SK-N-SH (cell line): ENCODE measurements at regions not wholly inside any gene's neighbourhood (a gene's known extent, or its start where the extent isn't known, plus 50 kb on each side); places are given as distances from the start of the nearest gene placed in this dataset.

Experiments
- CTCF ChIA-PET: fragments of 300-600, 350-600 bp; formaldehyde crosslinking; extraction: SDS; loops from one replicate; lab custom pipeline; 2021; lab: Yijun Ruan, JAX
- POLR2A ChIA-PET: fragments of 350-600 bp; sonication (Branson Sonifier 250); formaldehyde crosslinking; extraction: SDS; loops from one replicate; lab custom pipeline; 2020; ENCODE audit warnings: antibody characterized with exemption, inconsistent platforms; lab: Yijun Ruan, JAX
- DNase-seq: peaks from one replicate; pipeline ENCODE4 v3.0.0; 2012
- H2AFZ ChIP-seq: fragments of 200-600 bp; sonication (generic); 2 replicates; pipeline ENCODE4 v1.8.1; 2016; ENCODE audit warnings: antibody characterized with exemption, mild to moderate bottlenecking, low read depth
- H3F3A ChIP-seq: fragments of 200-600 bp; sonication (generic); replicated peaks from 2 replicates; pipeline ENCODE3; 2016; ENCODE audit warnings: antibody characterized with exemption, mild to moderate bottlenecking; ENCODE audit not compliant: insufficient read depth
- H3K27ac ChIP-seq, 2 experiments: fragments of 200-500 bp in 1 of 2; fragments of 200-600 bp in 1 of 2; sonication (Bioruptor generic) in 1 of 2; sonication (generic), shearing (Covaris generic) in 1 of 2; 2 replicates each; pipeline versions ENCODE4 v1.5.1 to v1.6.1; 2014 to 2016; ENCODE audit warnings: low read depth in 2 of 2, inconsistent platforms in 1 of 2, low read length in 1 of 2, mild to moderate bottlenecking in 1 of 2, mixed read lengths in 1 of 2
- H3K27me3 ChIP-seq: fragments of 200-600 bp; sonication (generic), shearing (Covaris generic); 2 replicates; pipeline ENCODE4 v1.6.1; 2016; ENCODE audit warnings: mixed run types; ENCODE audit not compliant: insufficient read depth
- H3K36me3 ChIP-seq, 2 experiments: fragments of 200-500 bp in 1 of 2; fragments of 200-600 bp in 1 of 2; sonication (Bioruptor generic) in 1 of 2; sonication (generic) in 1 of 2; replicated peaks in 1 of 2; 2 replicates each; pipeline versions ENCODE3 to v1.5.1; 2014 to 2016; ENCODE audit warnings: low read length in 1 of 2, mild to moderate bottlenecking in 1 of 2; ENCODE audit not compliant: insufficient read depth in 2 of 2, control insufficient read depth in 1 of 2
- H3K4me1 ChIP-seq, 2 experiments: fragments of 200-500 bp in 1 of 2; fragments of 200-600 bp in 1 of 2; sonication (Bioruptor generic) in 1 of 2; sonication (generic), shearing (Covaris generic) in 1 of 2; 2 replicates each; pipeline versions ENCODE4 v1.5.1 to v1.6.1; 2014 to 2016; ENCODE audit warnings: low read depth in 1 of 2, low read length in 1 of 2, mixed run types in 1 of 2; ENCODE audit not compliant: insufficient read depth in 2 of 2, control insufficient read depth in 1 of 2
- H3K4me2 ChIP-seq: fragments of 200-600 bp; sonication (generic), shearing (Covaris generic); 2 replicates; pipeline ENCODE4 v1.6.1; 2017; ENCODE audit warnings: mixed run types
- H3K4me3 ChIP-seq, 2 experiments: fragments of 200-500 bp in 1 of 2; fragments of 200-600 bp in 1 of 2; sonication (Bioruptor generic) in 1 of 2; sonication (generic), shearing (Covaris generic) in 1 of 2; 2 replicates each; pipeline versions ENCODE4 v1.5.1 to v1.8.1; 2014 to 2016; ENCODE audit warnings: low read depth in 2 of 2, inconsistent platforms in 1 of 2, low read length in 1 of 2, mild to moderate bottlenecking in 1 of 2, mixed read lengths in 1 of 2, moderate library complexity in 1 of 2
- H3K79me2 ChIP-seq: fragments of 200-600 bp; sonication (generic); 2 replicates; pipeline ENCODE4 v1.8.1; 2017; ENCODE audit warnings: mild to moderate bottlenecking; ENCODE audit not compliant: insufficient read depth
- H3K9ac ChIP-seq: fragments of 200-600 bp; sonication (generic); 2 replicates; pipeline ENCODE4 v1.6.1; 2017; ENCODE audit warnings: mixed run types
- H3K9me2 ChIP-seq: fragments of 200-600 bp; sonication (generic); 2 replicates; pipeline ENCODE4 v1.6.1; 2017; ENCODE audit warnings: mixed run types
- H3K9me3 ChIP-seq: fragments of 200-600 bp; sonication (generic); 2 replicates; pipeline ENCODE4 v1.6.1; 2017; ENCODE audit warnings: mixed run types, mild to moderate bottlenecking, moderate library complexity
- H4K20me1 ChIP-seq: fragments of 200-600 bp; sonication (generic); 2 replicates; pipeline ENCODE4 v1.6.1; 2017; ENCODE audit warnings: mild to moderate bottlenecking, mixed run types; ENCODE audit not compliant: insufficient read depth
- ELF1 ChIP-seq: IDR thresholded peaks from 2 replicates; pipeline ENCODE4 v1.4.0; 2012
- EZH2phosphoT487 ChIP-seq: fragments of 200-600 bp; sonication (generic); IDR thresholded peaks from 2 replicates; pipeline ENCODE4 v1.6.1; 2017; ENCODE audit warnings: low read depth, mixed run types, mild to moderate bottlenecking, antibody characterized with exemption, moderate library complexity, borderline replicate concordance
- FOSL2 ChIP-seq: IDR thresholded peaks from 2 replicates; pipeline ENCODE4 v1.4.0; 2012; ENCODE audit warnings: low read depth, mild to moderate bottlenecking, moderate library complexity, borderline replicate concordance
- GABPA ChIP-seq: IDR thresholded peaks from 2 replicates; pipeline ENCODE4 v1.4.0; 2012; ENCODE audit warnings: low read depth, mild to moderate bottlenecking
- JUND ChIP-seq: IDR thresholded peaks from 2 replicates; pipeline ENCODE4 v1.4.0; 2012
- MAX ChIP-seq: IDR thresholded peaks from 2 replicates; pipeline ENCODE4 v1.4.0; 2012; ENCODE audit warnings: low read depth
- MEF2A ChIP-seq: IDR thresholded peaks from 2 replicates; pipeline ENCODE4 v1.4.0; 2012; ENCODE audit warnings: low read depth, borderline replicate concordance
- MXI1 ChIP-seq: IDR thresholded peaks from 2 replicates; pipeline ENCODE4 v1.6.1; 2012; ENCODE audit warnings: mild to moderate bottlenecking, low read depth, low read length, improper control_type of control experiment
- NFIC ChIP-seq: IDR thresholded peaks from 2 replicates; pipeline ENCODE4 v1.4.0; 2012; ENCODE audit warnings: borderline replicate concordance
- PBX3 ChIP-seq: IDR thresholded peaks from 2 replicates; pipeline ENCODE4; 2012
- RAD21 ChIP-seq: IDR thresholded peaks from 2 replicates; pipeline ENCODE4 v1.6.1; 2012; ENCODE audit warnings: mild to moderate bottlenecking, low read length
- RFX5 ChIP-seq: IDR thresholded peaks from 2 replicates; pipeline ENCODE4 v1.6.1; 2012; ENCODE audit warnings: mild to moderate bottlenecking, improper control_type of control experiment, low read length
- SIN3A ChIP-seq: IDR thresholded peaks from 2 replicates; pipeline ENCODE4 v1.6.1; 2012; ENCODE audit warnings: low read depth, mild to moderate bottlenecking, low read length, moderate library complexity, borderline replicate concordance
- SMC3 ChIP-seq: IDR thresholded peaks from 2 replicates; pipeline ENCODE4 v1.6.1; 2012; ENCODE audit warnings: low read depth, low read length, improper control_type of control experiment
- TCF12 ChIP-seq: IDR thresholded peaks from 2 replicates; pipeline ENCODE4 v1.4.0; 2012
- YY1 ChIP-seq: IDR thresholded peaks from 2 replicates; pipeline ENCODE4 v1.4.0; 2012; ENCODE audit warnings: low read depth, mild to moderate bottlenecking
- WGBS: methylation state at CpG from one replicate; pipeline ENCODE4 v1.1.6; 2017; ENCODE audit warnings: low lambda C conversion rate; 5-methylcytosine and 5-hydroxymethylcytosine counted together
- TF ChIP-seq, protein P1 (sequence below): IDR thresholded peaks from 2 replicates; pipeline ENCODE4 v1.4.0; 2012; ENCODE audit warnings: low read depth, borderline replicate concordance
- TF ChIP-seq, protein P2 (sequence below): IDR thresholded peaks from 2 replicates; pipeline ENCODE4 v1.6.1; 2012; ENCODE audit warnings: mild to moderate bottlenecking, low read depth, low read length, moderate library complexity
- TF ChIP-seq, protein P3 (sequence below): IDR thresholded peaks from 2 replicates; pipeline ENCODE4 v1.4.0; 2012; ENCODE audit warnings: low read depth, borderline replicate concordance

DNA sequence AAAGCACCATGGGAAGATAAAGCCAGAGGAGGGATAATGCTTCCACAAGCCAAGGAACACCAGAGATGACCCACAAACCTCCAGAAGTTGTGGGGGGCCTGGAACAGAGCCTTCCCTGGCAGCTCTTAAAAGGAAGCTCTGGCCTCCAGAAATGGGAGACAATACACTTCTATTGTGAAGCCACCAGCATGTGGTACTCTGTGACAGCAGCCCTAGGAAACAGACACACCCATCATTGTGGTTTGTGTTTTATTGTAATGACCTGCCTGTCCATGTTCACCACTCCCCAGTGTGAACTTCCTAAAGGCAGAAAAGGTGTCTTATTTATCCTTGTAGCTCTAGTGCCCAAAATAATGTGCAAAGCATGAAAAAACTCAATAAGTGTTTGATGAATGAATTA, 264.1 kb upstream of the GATB start:
- Histone ChIP-seq H3F3A (no peaks in the 10 kb centered on the region), H3K9me2 (no peaks in the 10 kb centered on the region), H3K4me2 (no peak overlapping the region), H2AFZ (no peak overlapping the region), H3K27me3 (no peaks in the 10 kb centered on the region; the same call in 1 of the 2 replicates), H3K27ac (no peak overlapping the region), H4K20me1 (no peaks in the 10 kb centered on the region), H3K9ac (no peak overlapping the region), H3K79me2 (no peaks in the 10 kb centered on the region), H3K9me3 (no peaks in the 10 kb centered on the region), H3K4me3 (no peak overlapping the region), H3K4me1 (peaks cover 0 to 2% of the 10 kb centered on the region in 2 experiments; a peak in 1 of 4 replicates), H3K36me3 (no peaks in the 10 kb centered on the region)
- no peak for DNase-seq
- ChIA-PET POLR2A (no interaction called here), CTCF (no interaction called here)
- TF ChIP-seq MEF2A (no peak), NFIC (no peak)

GRCh38 chr4:152023674-152024073, 262.9 kb upstream of the GATB start:
- no peaks in the 10 kb centered on the region for H3F3A ChIP-seq
- TF ChIP-seq FOSL2 (no peak), SIN3A (no peak), RAD21 (no peak), RFX5 (no peak), GABPA (no peak), MAX (no peak), JUND (no peak), PBX3 (no peak), NFIC (no peak), EZH2phosphoT487 (no peak), ELF1 (no peak), TCF12 (no peak), YY1 (no peak), MXI1 (no peak), SMC3 (no peak)
- TF ChIP-seq, protein P1, sequence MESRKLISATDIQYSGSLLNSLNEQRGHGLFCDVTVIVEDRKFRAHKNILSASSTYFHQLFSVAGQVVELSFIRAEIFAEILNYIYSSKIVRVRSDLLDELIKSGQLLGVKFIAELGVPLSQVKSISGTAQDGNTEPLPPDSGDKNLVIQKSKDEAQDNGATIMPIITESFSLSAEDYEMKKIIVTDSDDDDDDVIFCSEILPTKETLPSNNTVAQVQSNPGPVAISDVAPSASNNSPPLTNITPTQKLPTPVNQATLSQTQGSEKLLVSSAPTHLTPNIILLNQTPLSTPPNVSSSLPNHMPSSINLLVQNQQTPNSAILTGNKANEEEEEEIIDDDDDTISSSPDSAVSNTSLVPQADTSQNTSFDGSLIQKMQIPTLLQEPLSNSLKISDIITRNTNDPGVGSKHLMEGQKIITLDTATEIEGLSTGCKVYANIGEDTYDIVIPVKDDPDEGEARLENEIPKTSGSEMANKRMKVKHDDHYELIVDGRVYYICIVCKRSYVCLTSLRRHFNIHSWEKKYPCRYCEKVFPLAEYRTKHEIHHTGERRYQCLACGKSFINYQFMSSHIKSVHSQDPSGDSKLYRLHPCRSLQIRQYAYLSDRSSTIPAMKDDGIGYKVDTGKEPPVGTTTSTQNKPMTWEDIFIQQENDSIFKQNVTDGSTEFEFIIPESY: no peak
- TF ChIP-seq, protein P2, sequence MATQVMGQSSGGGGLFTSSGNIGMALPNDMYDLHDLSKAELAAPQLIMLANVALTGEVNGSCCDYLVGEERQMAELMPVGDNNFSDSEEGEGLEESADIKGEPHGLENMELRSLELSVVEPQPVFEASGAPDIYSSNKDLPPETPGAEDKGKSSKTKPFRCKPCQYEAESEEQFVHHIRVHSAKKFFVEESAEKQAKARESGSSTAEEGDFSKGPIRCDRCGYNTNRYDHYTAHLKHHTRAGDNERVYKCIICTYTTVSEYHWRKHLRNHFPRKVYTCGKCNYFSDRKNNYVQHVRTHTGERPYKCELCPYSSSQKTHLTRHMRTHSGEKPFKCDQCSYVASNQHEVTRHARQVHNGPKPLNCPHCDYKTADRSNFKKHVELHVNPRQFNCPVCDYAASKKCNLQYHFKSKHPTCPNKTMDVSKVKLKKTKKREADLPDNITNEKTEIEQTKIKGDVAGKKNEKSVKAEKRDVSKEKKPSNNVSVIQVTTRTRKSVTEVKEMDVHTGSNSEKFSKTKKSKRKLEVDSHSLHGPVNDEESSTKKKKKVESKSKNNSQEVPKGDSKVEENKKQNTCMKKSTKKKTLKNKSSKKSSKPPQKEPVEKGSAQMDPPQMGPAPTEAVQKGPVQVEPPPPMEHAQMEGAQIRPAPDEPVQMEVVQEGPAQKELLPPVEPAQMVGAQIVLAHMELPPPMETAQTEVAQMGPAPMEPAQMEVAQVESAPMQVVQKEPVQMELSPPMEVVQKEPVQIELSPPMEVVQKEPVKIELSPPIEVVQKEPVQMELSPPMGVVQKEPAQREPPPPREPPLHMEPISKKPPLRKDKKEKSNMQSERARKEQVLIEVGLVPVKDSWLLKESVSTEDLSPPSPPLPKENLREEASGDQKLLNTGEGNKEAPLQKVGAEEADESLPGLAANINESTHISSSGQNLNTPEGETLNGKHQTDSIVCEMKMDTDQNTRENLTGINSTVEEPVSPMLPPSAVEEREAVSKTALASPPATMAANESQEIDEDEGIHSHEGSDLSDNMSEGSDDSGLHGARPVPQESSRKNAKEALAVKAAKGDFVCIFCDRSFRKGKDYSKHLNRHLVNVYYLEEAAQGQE: no peak
- TF ChIP-seq, protein P3, sequence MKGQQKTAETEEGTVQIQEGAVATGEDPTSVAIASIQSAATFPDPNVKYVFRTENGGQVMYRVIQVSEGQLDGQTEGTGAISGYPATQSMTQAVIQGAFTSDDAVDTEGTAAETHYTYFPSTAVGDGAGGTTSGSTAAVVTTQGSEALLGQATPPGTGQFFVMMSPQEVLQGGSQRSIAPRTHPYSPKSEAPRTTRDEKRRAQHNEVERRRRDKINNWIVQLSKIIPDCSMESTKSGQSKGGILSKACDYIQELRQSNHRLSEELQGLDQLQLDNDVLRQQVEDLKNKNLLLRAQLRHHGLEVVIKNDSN: no peak
- TF ChIP-seq, all 33 proteins: peak for 0
- CTCF ChIA-PET: interaction anchor here (2.2 kb wide), 1 partner anchor 8 kb away, joined by 7 read pairs; no protein-coding TSS in a partner anchor

More at GRCh38 chr4:152023674-152024073, 262.9 kb upstream of the GATB start:
- no peak overlapping the region for H3K27ac ChIP-seq
- H4K20me1 ChIP-seq: no peaks in the 10 kb centered on the region
- H3K79me2 ChIP-seq: no peaks in the 10 kb centered on the region
- no peak overlapping the region for H3K4me2 ChIP-seq
- no peaks in the 10 kb centered on the region; the same call in 1 of the 2 replicates for H3K27me3 ChIP-seq
- H3K4me3 ChIP-seq: no peak overlapping the region
- H3K9me3 ChIP-seq: no peaks in the 10 kb centered on the region
- no peaks in the 10 kb centered on the region for H3K9me2 ChIP-seq
- POLR2A ChIA-PET: no interaction called here
- WGBS: 60% methylated on average over 9 of the region's 9 CpGs
- H2AFZ ChIP-seq: no peak overlapping the region
- no peaks in the 10 kb centered on the region for H3K36me3 ChIP-seq
- no peak overlapping the region for H3K9ac ChIP-seq
- H3K4me1 ChIP-seq: peaks cover 0 to 2% of the 10 kb centered on the region in 2 experiments; a peak in 1 of 4 replicates
- DNase-seq: no peak
